Activated T-helper 17 cell treated with anti-CD3 and anti-CD28 coated beads, Interleukin-2, amount 50 U/mL, for 72 hours (primary cell): ENCODE measurements at regions not wholly inside any gene's neighbourhood (a gene's known extent, or its start where the extent isn't known, plus 50 kb on each side); places are given as distances from the start of the nearest gene placed in this dataset.
A peak's percentile ranks its signal among the peaks of the same experiment; 100 is the strongest.

Source experiments
- ATAC-seq: fragments of 150-1000 bp; cut with Tn5 transposase; replicated peaks from 2 replicates; pipeline ENCODE4 v1.10.0; 2021; ENCODE audit warnings: mild to moderate bottlenecking, moderate library complexity
- H3K27ac Mint-ChIP-seq: one replicate; pipeline ENCODE4 v1.8.0; 2022; ENCODE audit warnings: mixed read lengths
- H3K27me3 Mint-ChIP-seq: one replicate; pipeline ENCODE4 v1.8.0; 2022; ENCODE audit warnings: mixed read lengths
- H3K36me3 Mint-ChIP-seq: one replicate; pipeline ENCODE4 v1.8.0; 2022; ENCODE audit warnings: low read depth, mild to moderate bottlenecking, mixed read lengths
- H3K4me1 Mint-ChIP-seq: one replicate; pipeline ENCODE4 v1.8.0; 2022; ENCODE audit warnings: mixed read lengths
- H3K4me3 Mint-ChIP-seq: one replicate; pipeline ENCODE4 v1.8.0; 2022; ENCODE audit warnings: mild to moderate bottlenecking, mixed read lengths
- H3K9me3 Mint-ChIP-seq: one replicate; pipeline ENCODE4 v1.8.0; 2022; ENCODE audit warnings: mixed read lengths

- Mint-ChIP-seq H3K4me1 (no peaks in the 10 kb centered on the region), H3K4me3 (no peak overlapping the region), H3K36me3 (no peaks in the 10 kb centered on the region), H3K9me3 (no peaks in the 10 kb centered on the region), H3K27ac (no peak overlapping the region), H3K27me3 (peaks cover 6% of the 10 kb centered on the region)
- no peak for ATAC-seq
Observed at GRCh38 chr2:195031411-195031810, 625.6 kb upstream of the SLC39A10 start.

DNA sequence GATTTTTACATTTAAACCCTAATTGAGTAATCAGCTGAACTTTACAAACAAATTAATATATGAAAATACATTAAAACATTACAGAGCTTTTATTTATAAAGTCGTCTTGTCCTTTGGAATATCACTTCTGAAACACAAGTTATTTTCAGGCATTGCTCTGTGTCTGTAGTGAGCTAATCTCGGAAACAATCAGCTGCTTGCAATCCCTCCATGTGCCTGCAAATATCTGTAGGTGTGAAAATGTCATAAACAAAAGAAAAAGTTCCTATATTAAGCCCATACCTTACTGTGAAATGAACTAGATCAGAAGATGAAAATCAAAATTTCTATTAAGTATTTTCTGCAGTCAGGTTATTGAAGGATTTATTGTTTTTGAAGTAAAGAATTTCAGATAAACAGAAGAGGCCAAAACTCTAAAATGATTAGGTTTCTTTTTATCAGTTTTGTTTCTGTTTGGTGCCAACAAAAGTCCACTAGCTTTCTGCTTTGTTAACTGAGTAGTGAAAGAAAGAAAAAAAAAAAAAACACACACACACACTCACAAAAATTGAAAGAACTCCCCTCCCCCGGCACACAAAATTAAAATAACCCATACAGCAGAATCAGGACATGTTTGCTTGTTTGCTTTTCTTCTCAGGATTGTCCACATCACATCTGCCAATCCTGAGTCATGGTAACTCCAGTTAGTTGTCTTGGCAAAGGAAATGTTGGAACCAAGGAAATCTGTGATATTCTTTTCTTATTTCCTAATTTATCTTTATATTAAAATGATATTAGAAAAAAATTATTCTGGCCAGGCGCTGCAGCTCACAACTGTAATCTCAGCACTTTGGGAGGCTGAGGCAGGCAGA is 627.0 kb upstream of the SLC39A10 start:
- Mint-ChIP-seq H3K4me3 (no peak overlapping the region), H3K27me3 (peaks cover 6% of the 10 kb centered on the region), H3K4me1 (no peaks in the 10 kb centered on the region), H3K36me3 (no peaks in the 10 kb centered on the region), H3K27ac (no peak overlapping the region), H3K9me3 (no peaks in the 10 kb centered on the region)
- no peak for ATAC-seq

DNA sequence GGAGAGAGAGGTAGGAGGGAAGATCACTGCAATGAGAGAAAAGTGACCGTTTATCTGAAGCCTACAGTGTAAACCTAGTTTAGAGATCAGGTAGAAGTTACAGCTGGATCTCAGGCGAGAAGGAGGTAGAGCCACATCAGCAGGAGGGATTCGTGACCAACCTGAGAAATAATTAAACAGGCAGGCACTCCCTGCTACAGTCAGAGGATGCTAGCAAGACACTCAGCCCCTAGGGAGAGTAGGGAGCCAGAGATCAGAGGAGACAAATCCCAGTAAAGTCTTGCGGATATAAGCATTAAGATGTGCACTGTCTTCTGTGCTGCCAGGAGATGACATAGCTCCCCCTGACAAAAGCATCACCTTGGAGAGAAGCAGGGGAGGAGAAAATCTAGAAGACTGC is 629.1 kb upstream of the SLC39A10 start:
- no peaks in the 10 kb centered on the region for H3K9me3 Mint-ChIP-seq
- H3K27me3 Mint-ChIP-seq: peaks cover 6% of the 10 kb centered on the region
- no peaks in the 10 kb centered on the region for H3K36me3 Mint-ChIP-seq
- H3K4me3 Mint-ChIP-seq: no peak overlapping the region
- no peak for ATAC-seq
- H3K4me1 Mint-ChIP-seq: no peaks in the 10 kb centered on the region
- no peak overlapping the region for H3K27ac Mint-ChIP-seq

DNA sequence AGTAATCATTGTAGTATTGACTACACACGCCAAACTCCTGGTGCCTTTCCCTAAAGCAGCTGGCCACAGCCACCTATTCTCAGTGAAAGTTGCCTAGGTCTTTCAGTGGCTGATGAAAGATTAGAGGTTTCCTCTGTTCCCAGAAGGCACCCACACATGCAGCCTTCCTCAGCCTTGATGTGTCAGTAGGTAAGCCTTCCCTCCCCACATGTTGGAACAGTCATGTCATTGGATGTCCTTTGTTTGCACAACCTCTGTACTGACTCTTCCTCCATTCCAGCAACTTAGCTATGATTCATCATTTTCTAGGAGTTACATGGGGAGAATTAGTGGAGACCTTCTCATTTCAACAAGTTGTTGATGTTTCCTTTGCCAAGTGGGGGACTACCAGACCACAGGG is 630.8 kb upstream of the SLC39A10 start:
- H3K9me3 Mint-ChIP-seq: no peaks in the 10 kb centered on the region
- H3K4me1 Mint-ChIP-seq: peaks cover 6% of the 10 kb centered on the region
- H3K27me3 Mint-ChIP-seq: peaks cover 9% of the 10 kb centered on the region
- peak; percentile 60 for ATAC-seq
- no peaks in the 10 kb centered on the region for H3K36me3 Mint-ChIP-seq
- H3K4me3 Mint-ChIP-seq: no peak overlapping the region
- H3K27ac Mint-ChIP-seq: no peak overlapping the region

GRCh38 chr2:195022508-195022830 is 634.6 kb upstream of the SLC39A10 start:
- peaks cover 5% of the 10 kb centered on the region for H3K27me3 Mint-ChIP-seq
- peaks cover 6% of the 10 kb centered on the region for H3K4me1 Mint-ChIP-seq
- no peak overlapping the region for H3K4me3 Mint-ChIP-seq
- H3K27ac Mint-ChIP-seq: no peak overlapping the region
- no peaks in the 10 kb centered on the region for H3K36me3 Mint-ChIP-seq
- ATAC-seq: no peak
- no peaks in the 10 kb centered on the region for H3K9me3 Mint-ChIP-seq

- peak; percentile 75 for ATAC-seq
Observed at GRCh38 chr2:195021711-195022507, 635.1 kb upstream of the SLC39A10 start.

GRCh38 chr2:195018462-195018861 is 638.6 kb upstream of the SLC39A10 start:
- Mint-ChIP-seq H3K9me3 (no peaks in the 10 kb centered on the region), H3K27ac (no peak overlapping the region), H3K4me3 (no peak overlapping the region), H3K27me3 (peaks cover 3% of the 10 kb centered on the region), H3K4me1 (peaks cover 6% of the 10 kb centered on the region), H3K36me3 (no peaks in the 10 kb centered on the region)
- no peak for ATAC-seq

More at GRCh38 chr2:195021711-195022507, 635.1 kb upstream of the SLC39A10 start:
- H3K27ac Mint-ChIP-seq: no peak overlapping the region
- H3K36me3 Mint-ChIP-seq: no peaks in the 10 kb centered on the region
- peaks cover 3% of the 10 kb centered on the region for H3K27me3 Mint-ChIP-seq
- H3K9me3 Mint-ChIP-seq: no peaks in the 10 kb centered on the region
- H3K4me3 Mint-ChIP-seq: no peak overlapping the region
- peaks cover 6% of the 10 kb centered on the region for H3K4me1 Mint-ChIP-seq

- H3K4me3 Mint-ChIP-seq: no peak overlapping the region
- no peak overlapping the region for H3K27ac Mint-ChIP-seq
- peaks cover 6% of the 10 kb centered on the region for H3K4me1 Mint-ChIP-seq
- no peak for ATAC-seq
- H3K36me3 Mint-ChIP-seq: no peaks in the 10 kb centered on the region
- H3K9me3 Mint-ChIP-seq: no peaks in the 10 kb centered on the region
- peaks cover 3% of the 10 kb centered on the region for H3K27me3 Mint-ChIP-seq
Observed at GRCh38 chr2:195017890-195018289, 639.1 kb upstream of the SLC39A10 start.

- Mint-ChIP-seq H3K9me3 (no peaks in the 10 kb centered on the region), H3K36me3 (no peaks in the 10 kb centered on the region), H3K4me3 (no peak overlapping the region), H3K27ac (no peak overlapping the region), H3K4me1 (peaks cover 4% of the 10 kb centered on the region), H3K27me3 (no peaks in the 10 kb centered on the region)
- no peak for ATAC-seq
Observed at GRCh38 chr2:195016841-195017240, 640.2 kb upstream of the SLC39A10 start.

DNA sequence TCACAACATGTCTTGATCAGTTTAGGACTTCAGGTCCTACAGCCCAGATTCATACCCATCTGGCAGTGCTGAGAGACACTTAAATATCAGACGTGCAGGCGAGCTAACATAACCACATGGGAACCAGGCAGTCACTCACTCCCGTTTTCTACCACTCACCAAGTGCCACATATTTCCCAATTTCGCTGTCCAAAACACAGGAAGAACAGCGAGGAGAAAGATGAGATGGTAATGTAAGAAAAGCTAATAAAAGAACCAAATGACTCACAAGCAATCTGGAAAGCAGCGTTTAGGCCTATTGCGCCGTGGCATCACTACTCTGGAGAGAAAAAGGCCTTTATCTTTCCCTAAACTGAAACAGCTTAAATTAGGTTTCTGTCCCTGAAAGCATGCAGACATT is 647.8 kb upstream of the SLC39A10 start:
- H3K27ac Mint-ChIP-seq: no peak overlapping the region
- no peaks in the 10 kb centered on the region for H3K4me1 Mint-ChIP-seq
- no peaks in the 10 kb centered on the region for H3K9me3 Mint-ChIP-seq
- no peak overlapping the region for H3K4me3 Mint-ChIP-seq
- no peaks in the 10 kb centered on the region for H3K36me3 Mint-ChIP-seq
- ATAC-seq: no peak
- peaks cover 8% of the 10 kb centered on the region for H3K27me3 Mint-ChIP-seq

DNA sequence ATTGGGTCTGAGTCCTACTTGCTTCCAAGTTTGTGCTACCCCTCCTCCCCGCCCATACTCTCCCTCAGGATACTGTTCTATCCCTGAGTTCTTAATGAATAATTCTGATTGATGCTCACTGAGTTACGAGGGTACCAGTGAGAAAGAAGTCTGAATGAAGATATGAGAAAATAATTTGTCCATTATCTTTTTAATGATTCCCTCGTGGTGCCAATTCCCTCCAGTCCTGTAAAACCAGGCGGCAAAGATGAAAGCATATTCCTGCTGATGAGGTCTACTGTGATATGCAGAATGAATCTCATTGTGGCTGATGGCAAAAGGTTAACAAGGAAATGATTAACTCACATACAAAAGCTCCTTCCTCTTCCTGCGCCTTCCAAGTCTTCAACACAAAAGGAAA is 650.2 kb upstream of the SLC39A10 start:
- Mint-ChIP-seq H3K36me3 (no peaks in the 10 kb centered on the region), H3K27ac (no peak overlapping the region), H3K27me3 (peaks cover 8% of the 10 kb centered on the region), H3K9me3 (no peaks in the 10 kb centered on the region), H3K4me3 (no peak overlapping the region), H3K4me1 (no peaks in the 10 kb centered on the region)
- no peak for ATAC-seq

DNA sequence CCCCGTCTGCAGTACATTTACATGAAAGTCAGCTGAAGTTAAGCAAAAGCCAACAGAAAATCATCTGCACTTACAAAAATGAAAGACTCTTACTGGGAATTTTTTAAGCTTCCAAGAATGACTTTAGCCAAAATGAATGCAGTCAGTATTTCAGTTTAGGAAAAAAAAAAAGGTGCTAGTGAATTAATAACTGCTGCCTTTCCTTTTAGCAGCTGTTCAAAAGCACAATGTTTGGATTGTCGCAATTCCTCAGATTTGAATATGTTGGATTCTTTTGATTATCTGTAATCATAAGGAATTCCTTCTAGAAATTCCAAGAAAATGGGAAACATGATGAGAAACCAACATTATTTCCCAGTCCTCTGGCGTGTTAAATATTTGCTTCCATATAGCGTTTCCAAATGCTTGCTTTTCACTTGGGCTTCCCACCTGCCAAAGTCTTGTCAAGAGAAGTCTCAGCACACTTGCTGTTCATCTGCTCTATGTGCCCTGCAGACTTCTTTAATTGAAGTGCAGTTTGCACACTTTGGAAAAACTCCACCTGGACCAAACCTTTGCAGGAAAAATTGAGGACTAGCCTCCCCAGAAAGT is 653.0 kb upstream of the SLC39A10 start:
- Mint-ChIP-seq H3K27ac (no peak overlapping the region), H3K27me3 (peaks cover 14% of the 10 kb centered on the region), H3K4me1 (no peaks in the 10 kb centered on the region), H3K36me3 (no peaks in the 10 kb centered on the region), H3K4me3 (no peak overlapping the region), H3K9me3 (no peaks in the 10 kb centered on the region)
- ATAC-seq: no peak

- Mint-ChIP-seq H3K4me3 (no peak overlapping the region), H3K27ac (no peak overlapping the region), H3K9me3 (no peaks in the 10 kb centered on the region), H3K4me1 (no peaks in the 10 kb centered on the region), H3K36me3 (no peaks in the 10 kb centered on the region), H3K27me3 (peaks cover 17% of the 10 kb centered on the region)
- no peak for ATAC-seq
Observed at GRCh38 chr2:195001924-195002323, 655.1 kb upstream of the SLC39A10 start.

DNA sequence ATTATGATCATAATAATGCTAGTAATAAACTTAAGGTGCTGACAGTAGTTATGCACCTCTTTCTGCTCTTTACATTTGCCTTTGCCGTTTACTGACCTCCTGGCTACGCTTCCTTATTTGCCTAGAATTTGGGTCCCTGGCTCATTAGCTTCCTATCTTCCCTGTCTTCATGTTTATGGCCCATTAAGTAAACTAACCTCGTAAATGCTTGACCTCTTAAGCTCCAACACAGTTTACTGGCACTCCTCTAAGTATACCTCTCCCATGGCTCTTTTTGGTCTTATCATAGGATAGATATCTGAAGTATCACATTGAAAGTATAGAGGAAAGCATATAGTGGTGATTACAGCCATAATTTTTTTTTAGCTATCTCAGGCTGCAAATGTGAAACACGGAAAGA is 657.3 kb upstream of the SLC39A10 start:
- peaks cover 14% of the 10 kb centered on the region for H3K27me3 Mint-ChIP-seq
- H3K4me1 Mint-ChIP-seq: no peaks in the 10 kb centered on the region
- no peaks in the 10 kb centered on the region for H3K9me3 Mint-ChIP-seq
- no peak overlapping the region for H3K4me3 Mint-ChIP-seq
- no peak overlapping the region for H3K27ac Mint-ChIP-seq
- no peaks in the 10 kb centered on the region for H3K36me3 Mint-ChIP-seq
- no peak for ATAC-seq

DNA sequence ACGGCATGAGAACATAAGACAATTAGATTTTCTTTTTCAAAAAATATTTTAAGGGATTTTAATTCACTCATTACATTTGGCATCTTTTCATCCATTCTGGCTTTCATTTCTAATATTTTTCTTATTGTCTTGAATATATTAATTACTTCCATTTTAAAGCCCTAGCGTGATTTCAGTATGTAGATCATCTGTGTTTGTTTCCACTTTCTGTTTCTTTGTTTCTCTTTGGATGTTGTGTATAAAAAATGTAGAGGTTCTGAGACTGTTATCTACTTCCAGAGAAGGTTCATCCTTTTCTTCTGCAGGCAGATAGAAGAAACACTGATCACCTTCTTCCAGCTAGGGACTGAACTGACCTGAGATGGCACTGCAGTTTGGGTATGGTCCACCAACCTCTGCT is 664.4 kb upstream of the SLC39A10 start:
- no peak overlapping the region for H3K27ac Mint-ChIP-seq
- no peaks in the 10 kb centered on the region for H3K27me3 Mint-ChIP-seq
- H3K4me3 Mint-ChIP-seq: no peak overlapping the region
- no peaks in the 10 kb centered on the region for H3K36me3 Mint-ChIP-seq
- ATAC-seq: no peak
- no peaks in the 10 kb centered on the region for H3K4me1 Mint-ChIP-seq
- H3K9me3 Mint-ChIP-seq: no peaks in the 10 kb centered on the region
